ENCODE measurements at regions not wholly inside any gene's neighbourhood (a gene's known extent, or its start where the extent isn't known, plus 50 kb on each side); places are given as distances from the start of the nearest gene placed in this dataset.

DNA sequence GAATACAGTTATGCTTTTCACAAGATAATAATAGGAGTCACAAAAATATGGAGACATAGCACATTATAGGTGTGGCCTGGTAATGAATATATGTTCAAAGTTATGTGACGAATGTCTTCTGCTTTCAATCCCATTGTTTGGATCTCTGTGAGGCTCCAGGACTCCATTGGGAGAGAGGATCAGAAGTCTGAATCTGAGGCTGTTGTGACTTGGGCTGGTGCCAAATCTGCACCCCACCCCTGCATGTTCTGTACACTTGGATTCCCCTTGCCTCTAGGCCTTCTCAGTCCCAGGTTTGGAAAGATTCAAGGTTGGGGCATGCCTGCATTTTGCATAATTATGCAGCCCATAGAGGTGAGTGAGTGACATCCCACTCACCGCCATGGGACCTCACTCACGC is 103.1 kb upstream of the MGAT5 start:
- no peak for TF ChIP-seq CTCF (IDR thresholded peaks at IDR 0.05; ENCODE audit: low read depth, low read length)
- in situ Hi-C loops (cut with HindIII; ENCODE audit: low sequenced_read_pairs), result no loop called here
- no peak for DNase-seq (ENCODE audit: low read depth, low spot score)
- no peak overlapping the region for H3K4me3 ChIP-seq (ENCODE audit: low read depth, low read length)

- DNase-seq (ENCODE audit: low read depth, low spot score), result no peak
- in situ Hi-C loops (cut with HindIII; ENCODE audit: low sequenced_read_pairs), result no loop called here
- H3K4me3 ChIP-seq (ENCODE audit: low read depth, low read length), result no peak overlapping the region
- TF ChIP-seq CTCF (IDR thresholded peaks at IDR 0.05; ENCODE audit: low read depth, low read length), result no peak
Observed at GRCh38 chr2:134152045-134153010, 101.5 kb upstream of the MGAT5 start.

DNA sequence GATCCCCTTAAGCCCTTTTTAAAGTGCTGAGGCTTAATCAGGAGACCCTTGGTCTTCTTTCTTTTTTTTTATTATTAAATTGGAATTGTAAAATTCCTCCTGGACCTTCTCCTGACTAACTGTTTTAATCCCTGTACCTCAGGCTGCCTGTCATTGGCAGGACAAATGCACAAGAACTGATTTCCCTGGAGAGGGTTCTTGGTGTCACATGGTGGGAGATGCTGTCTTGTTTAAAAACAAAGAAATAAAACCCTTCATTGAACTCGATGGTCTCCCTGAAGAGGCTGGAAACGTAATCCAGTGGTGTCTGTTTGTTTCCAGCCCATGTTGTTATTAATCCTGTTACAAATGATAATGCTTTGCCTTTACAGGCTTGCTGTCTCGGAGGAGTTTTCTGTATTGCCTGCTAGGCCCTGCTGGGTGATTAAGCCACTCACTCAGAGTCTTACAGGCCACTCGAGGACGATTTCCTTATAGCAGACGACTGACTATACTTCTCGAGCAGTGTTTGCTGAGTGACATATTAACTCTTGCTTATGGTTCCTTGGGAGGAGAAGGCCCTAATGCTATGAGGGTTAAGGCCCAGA is 100.5 kb upstream of the MGAT5 start:
- in situ Hi-C loops (cut with HindIII; ENCODE audit: low sequenced_read_pairs), result no loop called here
- no peak for TF ChIP-seq CTCF (IDR thresholded peaks at IDR 0.05; ENCODE audit: low read depth, low read length)
- no peak for DNase-seq (ENCODE audit: low read depth, low spot score)
- no peak overlapping the region for H3K4me3 ChIP-seq (ENCODE audit: low read depth, low read length)

- no peak for DNase-seq (ENCODE audit: low read depth, low spot score)
- in situ Hi-C loops (cut with HindIII; ENCODE audit: low sequenced_read_pairs), result no loop called here
Observed at GRCh38 chr2:134154246-134154645, 99.6 kb upstream of the MGAT5 start.

GRCh38 chr2:134155134-134155533 is 98.7 kb upstream of the MGAT5 start:
- no peak for DNase-seq (ENCODE audit: low read depth, low spot score)
- TF ChIP-seq CTCF (IDR thresholded peaks at IDR 0.05; ENCODE audit: low read depth, low read length), result no peak
- no peak overlapping the region for H3K4me3 ChIP-seq (ENCODE audit: low read depth, low read length)
- in situ Hi-C loops (cut with HindIII; ENCODE audit: low sequenced_read_pairs), result no loop called here

More at GRCh38 chr2:134154246-134154645, 99.6 kb upstream of the MGAT5 start:
- no peak overlapping the region for H3K4me3 ChIP-seq (ENCODE audit: low read depth, low read length)
- no peak for TF ChIP-seq CTCF (IDR thresholded peaks at IDR 0.05; ENCODE audit: low read depth, low read length)

GRCh38 chr2:134158295-134158694 is 95.6 kb upstream of the MGAT5 start:
- TF ChIP-seq CTCF (IDR thresholded peaks at IDR 0.05; ENCODE audit: low read depth, low read length), result no peak
- DNase-seq (ENCODE audit: low read depth, low spot score), result no peak
- H3K4me3 ChIP-seq (ENCODE audit: low read depth, low read length), result no peak overlapping the region
- in situ Hi-C loops (cut with HindIII; ENCODE audit: low sequenced_read_pairs), result no loop called here

Measured in astrocyte of the spinal cord (primary cell).